Mammary epithelial cell (primary cell): ENCODE measurements at regions not wholly inside any gene's neighbourhood (a gene's known extent, or its start where the extent isn't known, plus 50 kb on each side); places are given as distances from the start of the nearest gene placed in this dataset.

Experiments used
- CTCF ChIP-seq, 2 donors: IDR thresholded peaks in 1 of 2; conservative IDR thresholded peaks in 1 of 2; 2 replicates each; pipeline ENCODE4 v1.5.1; 2011 to 2012; ENCODE audit warnings: inconsistent platforms in 2 of 2, low read length in 2 of 2, mild to moderate bottlenecking in 2 of 2, control low read depth in 1 of 2, low read depth in 1 of 2; ENCODE audit not compliant: insufficient read depth in 1 of 2; ENCODE audit errors: extremely low read depth in 1 of 2
- EZH2 ChIP-seq: IDR thresholded peaks from 2 replicates; pipeline ENCODE4 v1.6.1; 2012; ENCODE audit warnings: low read length, inconsistent platforms, borderline replicate concordance

DNA sequence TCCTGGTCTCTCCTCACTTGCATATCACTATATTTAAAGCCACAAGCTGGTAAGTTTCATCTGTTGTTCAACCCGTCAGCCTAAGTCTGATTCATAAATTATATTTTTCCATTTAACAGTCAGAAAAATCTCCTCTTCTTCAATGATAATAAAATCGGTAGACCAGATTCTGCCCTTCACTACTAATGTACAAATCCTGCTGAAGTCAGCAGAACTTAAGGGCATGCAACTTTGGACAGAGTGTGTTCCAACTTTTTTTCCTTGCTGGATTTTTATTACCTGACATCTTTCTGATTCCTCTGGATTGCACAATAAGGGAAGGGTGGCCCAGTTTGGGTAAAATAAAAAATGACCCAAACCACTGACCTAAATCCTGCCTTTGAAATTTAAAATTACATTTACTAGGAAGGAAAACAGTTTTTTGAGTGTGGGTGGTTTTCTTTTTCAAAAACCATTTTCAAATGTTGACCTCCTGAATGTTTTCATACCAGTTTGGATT, 125.4 kb upstream of the DIO2 start:
- no peak for TF ChIP-seq CTCF (conservative IDR thresholded peaks at IDR 0.05 in 1 of 2, IDR thresholded peaks at IDR 0.05 in 1 of 2; ENCODE audit: extremely low read depth in 1 of 2, insufficient read depth in 1 of 2, low read depth in 1 of 2, low read length in 2 of 2)
- TF ChIP-seq EZH2 = no peak
